ENCODE measurements at regions not wholly inside any gene's neighbourhood (a gene's known extent, or its start where the extent isn't known, plus 50 kb on each side); places are given as distances from the start of the nearest gene placed in this dataset.

- Histone ChIP-seq H3K27ac (no peak overlapping the region), H3K4me2 (ENCODE audit: low read length) (no peak overlapping the region), H3K36me3 (ENCODE audit: control insufficient read depth, insufficient read depth, low read length) (no peaks in the 10 kb centered on the region), H3K27me3 (ENCODE audit: control insufficient read depth, insufficient read depth, low read length) (no peaks in the 10 kb centered on the region), H3K79me2 (no peaks in the 10 kb centered on the region), H3K9ac (no peak overlapping the region), H3K4me1 (no peaks in the 10 kb centered on the region), H2AFZ (no peak overlapping the region), H3K9me3 (ENCODE audit: control insufficient read depth, low read length) (no peaks in the 10 kb centered on the region), H3K4me3 (ENCODE audit: low read depth, low read length) (no peak overlapping the region)
- no peak for TF ChIP-seq CTCF (IDR thresholded peaks at IDR 0.05)
Measured at GRCh38 chr2:136361521-136361920, 243.6 kb upstream of the CXCR4 start.

DNA sequence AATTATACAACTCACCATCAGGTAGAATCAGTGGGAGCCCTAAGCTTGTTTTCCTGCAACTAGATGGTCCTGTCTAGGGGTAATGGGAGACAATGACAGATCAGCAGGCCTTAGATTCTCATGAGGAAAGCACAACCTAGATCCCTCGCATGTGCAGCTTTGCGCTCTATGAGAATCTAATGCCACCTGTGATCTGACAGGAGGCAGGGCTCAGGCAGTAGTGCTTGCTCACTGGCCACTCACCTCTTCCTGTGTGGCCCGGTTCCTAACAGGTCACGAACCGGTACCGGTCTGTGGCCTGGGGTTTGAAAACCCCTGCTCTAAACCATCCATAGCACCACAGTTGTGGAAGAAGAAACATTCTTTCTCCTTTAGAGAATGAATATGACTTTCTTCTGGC is 242.8 kb upstream of the CXCR4 start:
- no peak overlapping the region for H3K4me2 ChIP-seq (ENCODE audit: low read length)
- no peak overlapping the region for H3K4me3 ChIP-seq (ENCODE audit: low read depth, low read length)
- H3K4me1 ChIP-seq = no peaks in the 10 kb centered on the region
- no peaks in the 10 kb centered on the region for H3K9me3 ChIP-seq (ENCODE audit: control insufficient read depth, low read length)
- H3K36me3 ChIP-seq (ENCODE audit: control insufficient read depth, insufficient read depth, low read length) = no peaks in the 10 kb centered on the region
- no peak overlapping the region for H2AFZ ChIP-seq
- H3K27me3 ChIP-seq (ENCODE audit: control insufficient read depth, insufficient read depth, low read length) = no peaks in the 10 kb centered on the region
- H3K79me2 ChIP-seq = no peaks in the 10 kb centered on the region
- no peak overlapping the region for H3K27ac ChIP-seq
- TF ChIP-seq CTCF (IDR thresholded peaks at IDR 0.05) = no peak
- no peak overlapping the region for H3K9ac ChIP-seq

GRCh38 chr2:136359121-136359965 is 241.4 kb upstream of the CXCR4 start:
- Histone ChIP-seq H3K36me3 (ENCODE audit: control insufficient read depth, insufficient read depth, low read length) (no peaks in the 10 kb centered on the region), H2AFZ (no peak overlapping the region), H3K9ac (no peak overlapping the region), H3K4me3 (ENCODE audit: low read depth, low read length) (no peak overlapping the region), H3K27me3 (ENCODE audit: control insufficient read depth, insufficient read depth, low read length) (no peaks in the 10 kb centered on the region), H3K27ac (no peak overlapping the region), H3K9me3 (ENCODE audit: control insufficient read depth, low read length) (no peaks in the 10 kb centered on the region), H3K4me2 (ENCODE audit: low read length) (no peak overlapping the region), H3K79me2 (no peaks in the 10 kb centered on the region), H3K4me1 (no peaks in the 10 kb centered on the region)
- no peak for TF ChIP-seq CTCF (IDR thresholded peaks at IDR 0.05)

DNA sequence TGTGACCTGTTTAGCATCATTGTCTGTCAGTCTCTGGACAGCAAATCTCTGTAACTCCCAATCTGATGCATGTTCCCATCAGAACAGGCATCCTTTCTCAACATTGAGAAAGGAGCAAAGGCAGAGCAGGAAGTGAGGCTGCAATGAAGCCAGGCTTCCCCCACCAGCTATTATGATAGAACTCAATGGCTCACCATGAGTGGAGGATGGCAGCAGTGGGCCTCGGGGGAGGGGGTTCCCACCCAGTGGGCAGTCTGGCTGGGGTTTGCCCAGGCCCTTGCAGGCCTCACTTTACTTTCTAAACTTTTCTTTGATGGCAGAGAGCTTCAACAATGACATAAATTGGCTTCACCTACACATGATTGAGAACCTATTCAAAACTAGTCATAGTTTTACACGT is 240.6 kb upstream of the CXCR4 start:
- no peak overlapping the region for H2AFZ ChIP-seq
- no peak overlapping the region for H3K4me3 ChIP-seq (ENCODE audit: low read depth, low read length)
- H3K27me3 ChIP-seq (ENCODE audit: control insufficient read depth, insufficient read depth, low read length) = no peaks in the 10 kb centered on the region
- no peaks in the 10 kb centered on the region for H3K4me1 ChIP-seq
- no peak overlapping the region for H3K4me2 ChIP-seq (ENCODE audit: low read length)
- H3K9me3 ChIP-seq (ENCODE audit: control insufficient read depth, low read length) = no peaks in the 10 kb centered on the region
- TF ChIP-seq CTCF (IDR thresholded peaks at IDR 0.05) = no peak
- no peak overlapping the region for H3K27ac ChIP-seq
- no peaks in the 10 kb centered on the region for H3K36me3 ChIP-seq (ENCODE audit: control insufficient read depth, insufficient read depth, low read length)
- H3K9ac ChIP-seq = no peak overlapping the region
- H3K79me2 ChIP-seq = no peaks in the 10 kb centered on the region

GRCh38 chr2:136357007-136357380 is 239.0 kb upstream of the CXCR4 start:
- no peaks in the 10 kb centered on the region for H3K27me3 ChIP-seq (ENCODE audit: control insufficient read depth, insufficient read depth, low read length)
- no peak overlapping the region for H3K27ac ChIP-seq
- H3K9ac ChIP-seq = no peak overlapping the region
- H3K36me3 ChIP-seq (ENCODE audit: control insufficient read depth, insufficient read depth, low read length) = no peaks in the 10 kb centered on the region
- H3K4me2 ChIP-seq (ENCODE audit: low read length) = no peak overlapping the region
- TF ChIP-seq CTCF (IDR thresholded peaks at IDR 0.05) = no peak
- no peaks in the 10 kb centered on the region for H3K4me1 ChIP-seq
- no peak overlapping the region for H3K4me3 ChIP-seq (ENCODE audit: low read depth, low read length)
- no peaks in the 10 kb centered on the region for H3K9me3 ChIP-seq (ENCODE audit: control insufficient read depth, low read length)
- H2AFZ ChIP-seq = no peak overlapping the region
- H3K79me2 ChIP-seq = no peaks in the 10 kb centered on the region

Measured in parathyroid adenoma (tissue), 2 donors.